PC-3 (cell line): ENCODE measurements at regions not wholly inside any gene's neighbourhood (a gene's known extent, or its start where the extent isn't known, plus 50 kb on each side); places are given as distances from the start of the nearest gene placed in this dataset.

Source experiments
- ATAC-seq: fragments of 200-7000 bp; cut with Tn5 transposase; 2 replicates; pipeline ENCODE4 v1.9.1; 2020; ENCODE audit warnings: mild to moderate bottlenecking, moderate library complexity
- BruUV-seq: library from RNA; stranded (reverse); fragments of 400-500 nt; replicated peaks from 2 replicates; lab custom pipeline; 2021; lab: Mats Ljungman, UMichigan
- CTCF ChIA-PET: fragments of 300-600 bp; sonication (Branson Sonifier 250); formaldehyde crosslinking; loops from one replicate; lab custom pipeline; 2022; ENCODE audit warnings: antibody characterized with exemption; lab: Charles Lee
- POLR2A ChIA-PET: fragments of 300-600 bp; sonication (Branson Sonifier 250); formaldehyde crosslinking; loops from one replicate; lab custom pipeline; 2022; ENCODE audit warnings: antibody characterized with exemption; ENCODE audit not compliant: unreplicated experiment; lab: Charles Lee
- DNase-seq: peaks from one replicate; pipeline ENCODE4 v3.0.0-alpha.2; 2015
- H2AFZ ChIP-seq: fragments of 300-600 bp; sonication (generic); 2 replicates; pipeline ENCODE4 v1.6.0; 2016; ENCODE audit warnings: antibody characterized with exemption, low read length
- H3F3A ChIP-seq: fragments of 300-600 bp; sonication (generic); one replicate; pipeline ENCODE4 v1.6.0; 2017; ENCODE audit warnings: antibody characterized with exemption, low read length, control low read depth, mild to moderate bottlenecking; ENCODE audit not compliant: unreplicated experiment
- H3K27ac ChIP-seq: fragments of 300-600 bp; sonication (generic); 2 replicates; pipeline ENCODE4 v1.5.1; 2016; ENCODE audit warnings: mild to moderate bottlenecking, low read length
- H3K27me3 ChIP-seq: fragments of 300-600 bp; sonication (generic); 2 replicates; pipeline ENCODE4 v1.6.1; 2016; ENCODE audit warnings: low read length, mixed read lengths
- H3K36me3 ChIP-seq: fragments of 300-600 bp; sonication (generic); 2 replicates; pipeline ENCODE4 v1.6.1; 2016; ENCODE audit warnings: low read depth, mixed run types, low read length, mixed read lengths
- H3K4me1 ChIP-seq: fragments of 300-600 bp; sonication (generic); 2 replicates; pipeline ENCODE4 v1.5.1; 2016; ENCODE audit warnings: low read length; ENCODE audit not compliant: insufficient read depth
- H3K4me2 ChIP-seq: fragments of 300-600 bp; sonication (generic); 2 replicates; pipeline ENCODE4 v1.6.0; 2016; ENCODE audit warnings: low read length
- H3K4me3 ChIP-seq: fragments of 300-600 bp; sonication (generic); 2 replicates; pipeline ENCODE4 v1.5.1; 2016; ENCODE audit warnings: mild to moderate bottlenecking, low read length, mixed read lengths
- H3K79me2 ChIP-seq: fragments of 300-600 bp; sonication (generic); 2 replicates; pipeline ENCODE4 v1.6.1; 2017; ENCODE audit warnings: low read length, mixed read lengths
- H3K9ac ChIP-seq: fragments of 300-600 bp; sonication (generic); 2 replicates; pipeline ENCODE4 v1.6.0; 2016; ENCODE audit warnings: mild to moderate bottlenecking, low read length
- H3K9me2 ChIP-seq: fragments of 300-600 bp; sonication (generic); replicated peaks from 2 replicates; pipeline ENCODE4 v1.6.1; 2016; ENCODE audit warnings: mixed run types, low read length, mixed read lengths
- H3K9me3 ChIP-seq: fragments of 300-600 bp; sonication (generic); 2 replicates; pipeline ENCODE4 v1.6.1; 2016; ENCODE audit warnings: low read length, mixed read lengths
- H4K20me1 ChIP-seq: fragments of 300-600 bp; sonication (generic); 2 replicates; pipeline ENCODE4 v1.6.1; 2016; ENCODE audit warnings: low read length, mixed read lengths
- EZH2 ChIP-seq: fragments of 300-600 bp; sonication (generic); IDR thresholded peaks from one replicate; pipeline ENCODE4 v1.6.1; 2017; ENCODE audit warnings: antibody characterized with exemption, mild to moderate bottlenecking, low read length; ENCODE audit not compliant: unreplicated experiment
- EZH2phosphoT487 ChIP-seq: fragments of 300-600 bp; sonication (generic); IDR thresholded peaks from 2 replicates; pipeline ENCODE4 v1.6.1; 2018; ENCODE audit warnings: mild to moderate bottlenecking, antibody characterized with exemption, low read length, borderline replicate concordance
- intact Hi-C: fragments of 100-400 bp; cut with micrococcal nuclease; formaldehyde crosslinking; loops from 2 replicates; pipeline ENCODE4 v1.9.0; 2023
- TF ChIP-seq, protein P1 (sequence below): fragments of 300-600 bp; sonication (generic); conservative IDR thresholded peaks from 2 replicates; pipeline ENCODE4 v1.5.1; 2017; ENCODE audit warnings: antibody characterized with exemption, low read depth, mild to moderate bottlenecking, low read length

- H3K4me1 ChIP-seq = no peaks in the 10 kb centered on the region
- no peak overlapping the region for H3K4me3 ChIP-seq
- no peaks in the 10 kb centered on the region for H4K20me1 ChIP-seq
- DNase-seq (no peak), ATAC-seq (no peak)
- H3K9ac ChIP-seq = no peak overlapping the region
- H2AFZ ChIP-seq = no peak overlapping the region
- ChIA-PET POLR2A (no interaction called here), CTCF (no interaction called here)
- H3K9me3 ChIP-seq = no peaks in the 10 kb centered on the region
- H3K9me2 ChIP-seq = no peaks in the 10 kb centered on the region
- TF ChIP-seq, protein P1, sequence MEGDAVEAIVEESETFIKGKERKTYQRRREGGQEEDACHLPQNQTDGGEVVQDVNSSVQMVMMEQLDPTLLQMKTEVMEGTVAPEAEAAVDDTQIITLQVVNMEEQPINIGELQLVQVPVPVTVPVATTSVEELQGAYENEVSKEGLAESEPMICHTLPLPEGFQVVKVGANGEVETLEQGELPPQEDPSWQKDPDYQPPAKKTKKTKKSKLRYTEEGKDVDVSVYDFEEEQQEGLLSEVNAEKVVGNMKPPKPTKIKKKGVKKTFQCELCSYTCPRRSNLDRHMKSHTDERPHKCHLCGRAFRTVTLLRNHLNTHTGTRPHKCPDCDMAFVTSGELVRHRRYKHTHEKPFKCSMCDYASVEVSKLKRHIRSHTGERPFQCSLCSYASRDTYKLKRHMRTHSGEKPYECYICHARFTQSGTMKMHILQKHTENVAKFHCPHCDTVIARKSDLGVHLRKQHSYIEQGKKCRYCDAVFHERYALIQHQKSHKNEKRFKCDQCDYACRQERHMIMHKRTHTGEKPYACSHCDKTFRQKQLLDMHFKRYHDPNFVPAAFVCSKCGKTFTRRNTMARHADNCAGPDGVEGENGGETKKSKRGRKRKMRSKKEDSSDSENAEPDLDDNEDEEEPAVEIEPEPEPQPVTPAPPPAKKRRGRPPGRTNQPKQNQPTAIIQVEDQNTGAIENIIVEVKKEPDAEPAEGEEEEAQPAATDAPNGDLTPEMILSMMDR = no peak
- TF ChIP-seq EZH2 (no peak), EZH2phosphoT487 (no peak)
- no peaks in the 10 kb centered on the region for H3K27me3 ChIP-seq
- no peaks in the 10 kb centered on the region for H3F3A ChIP-seq
- intact Hi-C loops = no loop called here
- H3K79me2 ChIP-seq = no peaks in the 10 kb centered on the region
- H3K27ac ChIP-seq = no peak overlapping the region
- H3K4me2 ChIP-seq = no peak overlapping the region
- no TSS peak for BruUV-seq
- H3K36me3 ChIP-seq = no peaks in the 10 kb centered on the region
Measured at GRCh38 chr5:156182174-156182967, 144.6 kb upstream of the SGCD start.

DNA sequence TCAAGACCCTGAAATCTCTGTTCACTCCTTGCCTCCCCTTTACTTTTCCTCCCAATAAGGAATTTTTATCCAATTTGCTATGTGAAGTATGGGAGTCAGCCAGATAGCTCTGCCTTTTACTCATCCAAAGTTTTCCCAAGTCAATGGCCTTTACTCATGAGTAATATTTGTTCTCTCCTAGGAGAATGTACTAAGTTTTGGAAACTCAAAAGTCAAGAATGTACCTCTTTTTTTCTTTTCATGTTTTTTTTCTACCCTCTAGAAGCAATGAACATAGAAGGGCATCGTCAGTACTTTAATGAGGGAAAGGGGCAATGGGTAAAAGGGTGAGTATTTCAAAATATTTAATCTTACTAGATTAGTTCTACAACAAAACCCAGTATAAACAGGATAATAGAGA lies 140.2 kb upstream of the SGCD start:
- DNase-seq (no peak), ATAC-seq (no peak)
- H3K4me1 ChIP-seq = no peaks in the 10 kb centered on the region
- POLR2A ChIA-PET = no interaction called here
- TF ChIP-seq EZH2phosphoT487 = no peak
- TF ChIP-seq EZH2 = no peak
- TF ChIP-seq, protein P1 = no peak
- H3K9me3 ChIP-seq = no peaks in the 10 kb centered on the region
- H4K20me1 ChIP-seq = no peaks in the 10 kb centered on the region
- intact Hi-C loops = no loop called here
- no TSS peak for BruUV-seq
- no peak overlapping the region for H3K27ac ChIP-seq
- CTCF ChIA-PET = no interaction called here
- no peaks in the 10 kb centered on the region for H3K79me2 ChIP-seq
- no peaks in the 10 kb centered on the region for H3K36me3 ChIP-seq
- H3K4me2 ChIP-seq = no peak overlapping the region
- H2AFZ ChIP-seq = no peak overlapping the region
- no peak overlapping the region for H3K4me3 ChIP-seq
- H3K9me2 ChIP-seq = no peaks in the 10 kb centered on the region
- no peak overlapping the region for H3K9ac ChIP-seq
- H3F3A ChIP-seq = no peaks in the 10 kb centered on the region
- no peaks in the 10 kb centered on the region for H3K27me3 ChIP-seq

DNA sequence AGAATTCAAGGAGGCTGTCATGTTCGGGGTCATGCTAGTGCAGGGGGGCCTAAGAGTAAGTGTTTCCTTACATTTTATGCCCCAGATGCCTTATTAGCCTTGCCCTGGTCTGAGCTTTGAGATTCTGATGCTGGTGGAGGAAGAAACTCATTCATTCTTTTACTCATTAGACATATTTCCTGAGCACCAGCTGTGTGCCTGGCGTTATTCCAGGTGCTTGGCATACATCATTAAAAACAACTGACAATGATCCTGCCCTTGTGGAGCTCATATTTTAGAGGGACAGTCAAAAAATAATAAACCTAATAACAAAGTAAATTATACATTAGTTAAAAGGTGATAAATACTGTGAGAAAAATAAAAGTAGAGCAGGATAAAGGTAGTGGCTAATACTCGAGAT lies 138.9 kb upstream of the SGCD start:
- H3K9me2 ChIP-seq = no peaks in the 10 kb centered on the region
- no peaks in the 10 kb centered on the region for H3K36me3 ChIP-seq
- no peaks in the 10 kb centered on the region for H3K4me1 ChIP-seq
- intact Hi-C loops = no loop called here
- ATAC-seq = no peak
- no peak for DNase-seq
- H3K9ac ChIP-seq = no peak overlapping the region
- TF ChIP-seq, protein P1 = no peak
- TF ChIP-seq EZH2 (no peak), EZH2phosphoT487 (no peak)
- POLR2A ChIA-PET = no interaction called here
- no peak overlapping the region for H3K4me2 ChIP-seq
- no peaks in the 10 kb centered on the region for H3K9me3 ChIP-seq
- no peaks in the 10 kb centered on the region for H3K27me3 ChIP-seq
- H3K4me3 ChIP-seq = no peak overlapping the region
- H3F3A ChIP-seq = no peaks in the 10 kb centered on the region
- H3K27ac ChIP-seq = no peak overlapping the region
- no TSS peak for BruUV-seq
- H4K20me1 ChIP-seq = no peaks in the 10 kb centered on the region
- H3K79me2 ChIP-seq = no peaks in the 10 kb centered on the region
- no peak overlapping the region for H2AFZ ChIP-seq
- CTCF ChIA-PET = no interaction called here
